Kidney (tissue), 13 donors: ENCODE measurements at regions not wholly inside any gene's neighbourhood (a gene's known extent, or its start where the extent isn't known, plus 50 kb on each side); places are given as distances from the start of the nearest gene placed in this dataset.
"Not testable (repeated sequence)": the region's sequence is repeated elsewhere in the genome, so short reads cannot be mapped to it uniquely, and the experiment has no call there.

Experiments
- DNase-seq, 5 donors: peaks; one replicate each; pipeline ENCODE4 v3.0.0-alpha.2; 2013 to 2020
- FAIRE-seq: peaks from 2 replicates; lab custom pipeline; 2012; peaks lifted over from hg19 to GRCh38; lab: Jason Lieb, UNC
- H3K27ac ChIP-seq, 2 donors: one replicate each; pipeline ENCODE4 v1.7.0; 2013; ENCODE audit warnings: low read depth in 2 of 2, low read length in 2 of 2, inconsistent platforms in 1 of 2
- H3K27me3 ChIP-seq: one replicate; pipeline ENCODE4 v1.7.1; 2013; ENCODE audit warnings: low read length, inconsistent platforms; ENCODE audit not compliant: control insufficient read depth, insufficient read depth
- H3K36me3 ChIP-seq, 3 donors: one replicate each; pipeline versions ENCODE4 v1.7.0 to v1.7.1; 2013; ENCODE audit warnings: low read length in 3 of 3, control low read depth in 1 of 3, inconsistent platforms in 1 of 3; ENCODE audit not compliant: insufficient read depth in 3 of 3, control insufficient read depth in 2 of 3
- H3K4me1 ChIP-seq, 3 donors: one replicate each; pipeline versions ENCODE4 v1.7.0 to v1.7.1; 2013; ENCODE audit warnings: low read length in 3 of 3, inconsistent platforms in 1 of 3, low read depth in 1 of 3; ENCODE audit not compliant: control insufficient read depth in 2 of 3, insufficient read depth in 2 of 3
- H3K4me3 ChIP-seq, 3 donors: one replicate each; pipeline versions ENCODE4 v1.7.0 to v1.8.1; 2013; ENCODE audit warnings: low read length in 3 of 3, control low read depth in 1 of 3, inconsistent platforms in 1 of 3
- H3K9ac ChIP-seq, 3 donors: one replicate each; pipeline versions ENCODE4 v1.7.0 to v1.7.1; 2013; ENCODE audit warnings: low read length in 3 of 3, control low read depth in 1 of 3, inconsistent platforms in 1 of 3
- H3K9me3 ChIP-seq, 3 donors: one replicate each; pipeline versions ENCODE4 v1.7.0 to v1.7.1; 2013; ENCODE audit warnings: low read length in 3 of 3, control low read depth in 1 of 3, inconsistent platforms in 1 of 3; ENCODE audit not compliant: control insufficient read depth in 2 of 3, insufficient read depth in 1 of 3
- CTCF ChIP-seq: IDR thresholded peaks from 3 replicates; pipeline ENCODE4 v1.5.1; 2012; ENCODE audit warnings: mild to moderate bottlenecking, moderate library complexity, borderline replicate concordance; ENCODE audit not compliant: insufficient read depth; ENCODE audit errors: extremely low read depth
- intact Hi-C: fragments of 100-400 bp; cut with DNase I; formaldehyde crosslinking; loops from one replicate; pipeline ENCODE4 v1.11.1; 2022
- donor health status: control.
- donor health status: control.
- donor health status: control.
- donor health status: control.
- donor health status: control.
- donor health status: DM: yes; HTN: yes; CAD: no.
- donor health status: Normal renal cell carcinoma (clear cell type).

- H3K36me3 ChIP-seq, H3K27me3 ChIP-seq, intact Hi-C loops, FAIRE-seq, H3K9me3 ChIP-seq, H3K4me1 ChIP-seq, H3K27ac ChIP-seq, H3K9ac ChIP-seq: not testable (repeated sequence)
- peak overlapping the region in 1 of 3 donors; percentile 35 for H3K4me3 ChIP-seq
- DNase-seq, result peak in 3 of 5 donors; percentile 1 to 11 (median 3)
Measured at GRCh38 chr2:156254637-156255067, 77.9 kb downstream of the NR4A2 start.

GRCh38 chr2:156253765-156254164 is 78.8 kb downstream of the NR4A2 start:
- no peak for TF ChIP-seq CTCF
- no peak overlapping the region for H3K27ac ChIP-seq
- no peaks in the 10 kb centered on the region for H3K4me1 ChIP-seq
- H3K27me3 ChIP-seq, result no peaks in the 10 kb centered on the region
- intact Hi-C loops, result no loop called here
- H3K4me3 ChIP-seq, result no peak overlapping the region
- FAIRE-seq (no peak), DNase-seq (no peak)
- no peaks in the 10 kb centered on the region for H3K9me3 ChIP-seq
- no peak overlapping the region for H3K9ac ChIP-seq
- H3K36me3 ChIP-seq, result no peaks in the 10 kb centered on the region

GRCh38 chr2:156242874-156243273 is 89.6 kb downstream of the NR4A2 start:
- no peaks in the 10 kb centered on the region for H3K36me3 ChIP-seq
- no peaks in the 10 kb centered on the region for H3K4me1 ChIP-seq
- H3K9me3 ChIP-seq, result no peaks in the 10 kb centered on the region
- H3K9ac ChIP-seq, result no peak overlapping the region
- no peak overlapping the region for H3K27ac ChIP-seq
- no peaks in the 10 kb centered on the region for H3K27me3 ChIP-seq
- FAIRE-seq, result no peak
- no peak overlapping the region for H3K4me3 ChIP-seq
- no peak for DNase-seq
- no peak for TF ChIP-seq CTCF
- intact Hi-C loops, result no loop called here

- DNase-seq, result no peak
- Histone ChIP-seq H3K9me3 (no peaks in the 10 kb centered on the region), H3K4me1 (no peaks in the 10 kb centered on the region), H3K4me3 (no peak overlapping the region), H3K9ac (no peak overlapping the region), H3K27me3 (no peaks in the 10 kb centered on the region), H3K36me3 (no peaks in the 10 kb centered on the region), H3K27ac (no peak overlapping the region)
- intact Hi-C loops, result no loop called here
- TF ChIP-seq CTCF, result no peak
- no peak for FAIRE-seq
Measured at GRCh38 chr2:156237558-156237957, 95.0 kb downstream of the NR4A2 start.
